Neural progenitor cell (in vitro differentiated cells): ENCODE measurements at regions not wholly inside any gene's neighbourhood (a gene's known extent, or its start where the extent isn't known, plus 50 kb on each side); places are given as distances from the start of the nearest gene placed in this dataset.
"Not testable (repeated sequence)": the region's sequence is repeated elsewhere in the genome, so short reads cannot be mapped to it uniquely, and the experiment has no call there.

Experiments
- DNase-seq: peaks from one replicate; pipeline ENCODE4 v3.0.0-alpha.2; 2016; ENCODE audit warnings: low spot score
- H2AFZ ChIP-seq: fragments of 200-600 bp; sonication (generic); replicated peaks from 2 replicates; pipeline ENCODE4 v1.6.1; 2016; ENCODE audit warnings: antibody characterized with exemption
- H3F3A ChIP-seq: fragments of 200-600 bp; sonication (generic); 2 replicates; pipeline ENCODE4 v1.6.1; 2016; ENCODE audit warnings: antibody characterized with exemption, low read depth
- H3K27ac ChIP-seq: fragments of 200-600 bp; sonication (generic); 2 replicates; pipeline ENCODE4 v1.5.1; 2016; ENCODE audit warnings: mild to moderate bottlenecking
- H3K27me3 ChIP-seq: fragments of 200-600 bp; sonication (generic); 2 replicates; pipeline ENCODE4 v1.6.1; 2016; ENCODE audit warnings: mild to moderate bottlenecking, moderate library complexity
- H3K36me3 ChIP-seq: fragments of 200-600 bp; sonication (generic); 2 replicates; pipeline ENCODE4 v1.5.1; 2016
- H3K4me1 ChIP-seq: fragments of 200-600 bp; sonication (generic); 2 replicates; pipeline ENCODE4 v1.6.1; 2016; ENCODE audit warnings: mixed run types
- H3K4me2 ChIP-seq: fragments of 200-600 bp; sonication (generic); 2 replicates; pipeline ENCODE4 v1.6.1; 2016
- H3K4me3 ChIP-seq: fragments of 200-600 bp; sonication (generic); 2 replicates; pipeline ENCODE4 v1.5.1; 2016
- H3K79me2 ChIP-seq: fragments of 200-600 bp; sonication (generic); 2 replicates; pipeline ENCODE4 v1.6.1; 2016; ENCODE audit warnings: low read depth
- H3K9ac ChIP-seq: fragments of 200-600 bp; sonication (generic); 2 replicates; pipeline ENCODE4 v1.6.1; 2016
- H3K9me3 ChIP-seq: fragments of 200-600 bp; sonication (generic); 2 replicates; pipeline ENCODE4 v1.5.1; 2016; ENCODE audit warnings: low read depth
- H4K20me1 ChIP-seq: fragments of 200-600 bp; sonication (generic); 2 replicates; pipeline ENCODE4 v1.6.1; 2016; ENCODE audit warnings: low read depth
- H3K27ac Mint-ChIP-seq: 3 replicates; pipeline ENCODE4 v1.8.0; 2021; ENCODE audit warnings: mixed read lengths
- H3K27me3 Mint-ChIP-seq: 2 replicates; pipeline ENCODE4 v1.8.0; 2022; ENCODE audit warnings: low read depth, mild to moderate bottlenecking, inconsistent platforms, moderate library complexity, mixed read lengths; ENCODE audit not compliant: insufficient read depth
- H3K36me3 Mint-ChIP-seq: 3 replicates; pipeline ENCODE4 v1.8.0; 2021; ENCODE audit warnings: mixed read lengths
- H3K4me1 Mint-ChIP-seq: 3 replicates; pipeline ENCODE4 v1.8.0; 2021; ENCODE audit warnings: mixed read lengths
- H3K4me3 Mint-ChIP-seq: 3 replicates; pipeline ENCODE4 v1.8.0; 2021; ENCODE audit warnings: mild to moderate bottlenecking, moderate library complexity, mixed read lengths
- H3K9me3 Mint-ChIP-seq: 3 replicates; pipeline ENCODE4 v1.8.0; 2020; ENCODE audit warnings: mixed read lengths
- CTCF ChIP-seq: fragments of 200-600 bp; sonication (generic); IDR thresholded peaks from 2 replicates; pipeline ENCODE4 v1.5.1; 2017; ENCODE audit warnings: antibody characterized with exemption, mild to moderate bottlenecking
- EZH2 ChIP-seq: fragments of 200-600 bp; sonication (generic); IDR thresholded peaks from 2 replicates; pipeline ENCODE4 v1.6.1; 2017; ENCODE audit warnings: antibody characterized with exemption, mild to moderate bottlenecking, moderate library complexity
- EZH2phosphoT487 ChIP-seq: fragments of 200-600 bp; sonication (generic); IDR thresholded peaks from 2 replicates; pipeline ENCODE4 v1.6.1; 2017; ENCODE audit warnings: antibody characterized with exemption

GRCh38 chr20:59103573-59103972 lies 60.0 kb upstream of the ZNF831 start:
- H3K9me3 Mint-ChIP-seq = no peaks in the 10 kb centered on the region
- no peak overlapping the region for H3K4me3 Mint-ChIP-seq
- H3K27me3 Mint-ChIP-seq = peaks cover 2% of the 10 kb centered on the region
- Histone ChIP-seq H4K20me1 (no peaks in the 10 kb centered on the region), H3K4me1 (no peaks in the 10 kb centered on the region), H2AFZ (no peak overlapping the region), H3K9ac (no peak overlapping the region), H3K27ac (no peak overlapping the region), H3K79me2 (no peaks in the 10 kb centered on the region), H3K4me3 (no peak overlapping the region), H3K4me2 (no peak overlapping the region), H3K9me3 (no peaks in the 10 kb centered on the region), H3K27me3 (no peaks in the 10 kb centered on the region), H3K36me3 (no peaks in the 10 kb centered on the region), H3F3A (no peaks in the 10 kb centered on the region)
- no peak overlapping the region for H3K27ac Mint-ChIP-seq
- peaks cover 13% of the 10 kb centered on the region for H3K4me1 Mint-ChIP-seq
- DNase-seq = no peak
- H3K36me3 Mint-ChIP-seq = no peaks in the 10 kb centered on the region
- no peak for TF ChIP-seq CTCF
- no peak for TF ChIP-seq EZH2phosphoT487
- TF ChIP-seq EZH2 = no peak

GRCh38 chr20:59102841-59103299 lies 60.3 kb upstream of the PRELID3B start:
- Histone ChIP-seq H3K27me3 (no peaks in the 10 kb centered on the region), H3F3A (no peaks in the 10 kb centered on the region), H3K79me2 (no peaks in the 10 kb centered on the region), H3K4me1 (no peaks in the 10 kb centered on the region), H3K4me3 (no peak overlapping the region), H2AFZ (no peak overlapping the region), H3K36me3 (no peaks in the 10 kb centered on the region), H3K9ac (no peak overlapping the region), H3K27ac (no peak overlapping the region), H3K4me2 (no peak overlapping the region), H4K20me1 (no peaks in the 10 kb centered on the region), H3K9me3 (no peaks in the 10 kb centered on the region)
- DNase-seq = no peak
- TF ChIP-seq EZH2 (no peak), EZH2phosphoT487 (no peak), CTCF (no peak)
- no peak overlapping the region for H3K27ac Mint-ChIP-seq
- no peak overlapping the region for H3K4me3 Mint-ChIP-seq
- peaks cover 2% of the 10 kb centered on the region for H3K27me3 Mint-ChIP-seq
- no peaks in the 10 kb centered on the region for H3K36me3 Mint-ChIP-seq
- peaks cover 13% of the 10 kb centered on the region for H3K4me1 Mint-ChIP-seq
- H3K9me3 Mint-ChIP-seq = no peaks in the 10 kb centered on the region

GRCh38 chr20:59101961-59102360 lies 59.4 kb upstream of the PRELID3B start:
- Mint-ChIP-seq H3K27me3 (peaks cover 2% of the 10 kb centered on the region), H3K9me3 (no peaks in the 10 kb centered on the region), H3K36me3 (no peaks in the 10 kb centered on the region), H3K4me3 (no peak overlapping the region), H3K27ac (no peak overlapping the region), H3K4me1 (peaks cover 13% of the 10 kb centered on the region)
- Histone ChIP-seq H3F3A (no peaks in the 10 kb centered on the region), H3K9me3 (no peaks in the 10 kb centered on the region), H3K4me3 (no peak overlapping the region), H3K27me3 (no peaks in the 10 kb centered on the region), H3K9ac (no peak overlapping the region), H3K4me2 (no peak overlapping the region), H4K20me1 (no peaks in the 10 kb centered on the region), H3K4me1 (no peaks in the 10 kb centered on the region), H3K27ac (no peak overlapping the region), H2AFZ (no peak overlapping the region), H3K79me2 (no peaks in the 10 kb centered on the region), H3K36me3 (no peaks in the 10 kb centered on the region)
- DNase-seq = no peak
- TF ChIP-seq EZH2phosphoT487 (no peak), EZH2 (no peak), CTCF (no peak)

DNA sequence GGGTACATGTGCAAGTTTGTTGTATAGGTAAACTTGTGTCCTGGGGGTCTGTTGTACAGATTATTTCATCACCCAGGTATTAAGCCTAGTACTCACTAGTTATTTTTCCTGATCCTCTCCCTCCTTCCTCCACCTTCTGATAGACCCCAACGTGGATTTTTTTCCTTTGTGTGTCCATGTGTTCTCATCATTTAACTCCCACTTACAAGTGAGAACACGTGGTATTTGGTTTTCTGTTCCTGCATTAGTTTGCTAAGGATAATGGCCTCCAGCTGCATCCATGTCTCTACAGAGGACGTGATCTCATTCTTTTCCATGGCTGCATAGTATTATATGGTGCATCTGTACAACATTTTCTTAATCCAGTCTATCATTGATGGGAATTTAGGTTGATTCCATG lies 57.3 kb upstream of the PRELID3B start:
- not testable (repeated sequence) for H3K4me1 ChIP-seq, H3K4me2 ChIP-seq, H3K9me3 Mint-ChIP-seq, H3K9ac ChIP-seq, H3K36me3 Mint-ChIP-seq, H3F3A ChIP-seq, DNase-seq, H3K9me3 ChIP-seq, H3K36me3 ChIP-seq, H2AFZ ChIP-seq, H3K27ac Mint-ChIP-seq, H3K4me3 ChIP-seq, H3K27me3 ChIP-seq, H3K27ac ChIP-seq, H3K4me3 Mint-ChIP-seq, H3K79me2 ChIP-seq, H3K27me3 Mint-ChIP-seq, H4K20me1 ChIP-seq, H3K4me1 Mint-ChIP-seq
